ENCODE measurements at regions not wholly inside any gene's neighbourhood (a gene's known extent, or its start where the extent isn't known, plus 50 kb on each side); places are given as distances from the start of the nearest gene placed in this dataset.
"Not testable (repeated sequence)": the region's sequence is repeated elsewhere in the genome, so short reads cannot be mapped to it uniquely, and the experiment has no call there.

DNA sequence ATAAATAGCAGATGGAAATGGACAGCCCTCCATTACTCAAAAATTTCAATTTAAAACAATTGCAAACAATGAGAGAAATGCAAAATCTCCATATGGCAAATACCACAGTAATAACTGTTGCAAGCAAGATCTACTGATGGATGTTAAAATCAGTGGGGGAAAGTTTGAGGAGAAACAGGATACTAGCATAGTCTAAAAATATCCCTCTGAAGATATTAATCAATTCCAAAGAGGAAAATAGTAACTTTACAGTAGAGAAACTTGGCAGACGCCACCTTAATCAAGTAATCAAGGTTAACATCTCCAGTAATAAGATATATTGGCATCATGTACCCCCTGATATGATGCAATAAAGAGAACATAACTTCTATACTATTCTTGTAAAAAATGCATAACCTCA is 344.8 kb downstream of the ZNF674 start:
- Histone ChIP-seq H3K27me3 (ENCODE audit: insufficient read depth, low read length) (no peaks in the 10 kb centered on the region), H3K9ac (ENCODE audit: low read length) (no peak overlapping the region), H3K4me1 (ENCODE audit: insufficient read depth, low read length, severe bottlenecking) (no peaks in the 10 kb centered on the region), H3F3A (ENCODE audit: insufficient read depth, low read length) (no peaks in the 10 kb centered on the region), H3K9me3 (ENCODE audit: low read length) (no peaks in the 10 kb centered on the region), H3K9me2 (ENCODE audit: low read depth, low read length) (no peaks in the 10 kb centered on the region), H3K79me2 (ENCODE audit: insufficient read depth, low read length) (no peaks in the 10 kb centered on the region), H3K4me2 (ENCODE audit: low read length) (no peak overlapping the region), H3K36me3 (ENCODE audit: insufficient read depth, low read length) (no peaks in the 10 kb centered on the region), H3K4me3 (ENCODE audit: low read depth, low read length, poor library complexity, severe bottlenecking) (no peak overlapping the region), H2AFZ (ENCODE audit: low read length) (no peak overlapping the region), H4K20me1 (ENCODE audit: insufficient read depth, low read length) (no peaks in the 10 kb centered on the region), H3K27ac (ENCODE audit: low read depth, low read length, poor library complexity, severe bottlenecking) (no peak overlapping the region)
- TF ChIP-seq, protein P1, sequence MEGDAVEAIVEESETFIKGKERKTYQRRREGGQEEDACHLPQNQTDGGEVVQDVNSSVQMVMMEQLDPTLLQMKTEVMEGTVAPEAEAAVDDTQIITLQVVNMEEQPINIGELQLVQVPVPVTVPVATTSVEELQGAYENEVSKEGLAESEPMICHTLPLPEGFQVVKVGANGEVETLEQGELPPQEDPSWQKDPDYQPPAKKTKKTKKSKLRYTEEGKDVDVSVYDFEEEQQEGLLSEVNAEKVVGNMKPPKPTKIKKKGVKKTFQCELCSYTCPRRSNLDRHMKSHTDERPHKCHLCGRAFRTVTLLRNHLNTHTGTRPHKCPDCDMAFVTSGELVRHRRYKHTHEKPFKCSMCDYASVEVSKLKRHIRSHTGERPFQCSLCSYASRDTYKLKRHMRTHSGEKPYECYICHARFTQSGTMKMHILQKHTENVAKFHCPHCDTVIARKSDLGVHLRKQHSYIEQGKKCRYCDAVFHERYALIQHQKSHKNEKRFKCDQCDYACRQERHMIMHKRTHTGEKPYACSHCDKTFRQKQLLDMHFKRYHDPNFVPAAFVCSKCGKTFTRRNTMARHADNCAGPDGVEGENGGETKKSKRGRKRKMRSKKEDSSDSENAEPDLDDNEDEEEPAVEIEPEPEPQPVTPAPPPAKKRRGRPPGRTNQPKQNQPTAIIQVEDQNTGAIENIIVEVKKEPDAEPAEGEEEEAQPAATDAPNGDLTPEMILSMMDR (IDR thresholded peaks at IDR 0.05; ENCODE audit: low read length): no peak
- TF ChIP-seq EZH2 (IDR thresholded peaks at IDR 0.05; ENCODE audit: borderline replicate concordance, low read length): no peak

DNA sequence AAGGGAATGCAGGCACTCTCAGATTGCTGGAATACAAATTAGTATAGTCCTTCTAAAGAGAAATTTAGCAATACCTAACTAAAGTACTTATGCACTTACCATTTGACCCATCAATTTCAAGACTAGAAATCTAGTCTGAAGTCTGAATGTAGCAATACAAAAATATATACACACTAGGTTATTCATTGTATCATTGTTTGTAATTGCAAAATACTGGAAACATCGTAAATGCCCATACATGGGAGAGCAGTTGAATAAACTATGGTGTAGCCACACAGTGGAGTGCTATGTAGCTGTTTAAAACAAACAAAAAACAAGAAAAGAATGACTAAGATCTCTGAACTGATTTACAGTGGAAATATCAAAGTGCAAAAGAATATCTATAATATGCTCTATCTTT is 346.4 kb downstream of the ZNF674 start:
- H3K27me3 ChIP-seq (ENCODE audit: insufficient read depth, low read length): no peaks in the 10 kb centered on the region
- H3K9ac ChIP-seq (ENCODE audit: low read length): no peak overlapping the region
- H3F3A ChIP-seq (ENCODE audit: insufficient read depth, low read length): no peaks in the 10 kb centered on the region
- H3K4me1 ChIP-seq (ENCODE audit: insufficient read depth, low read length, severe bottlenecking): no peaks in the 10 kb centered on the region
- H3K9me3 ChIP-seq (ENCODE audit: low read length): no peaks in the 10 kb centered on the region
- H3K9me2 ChIP-seq (ENCODE audit: low read depth, low read length): no peaks in the 10 kb centered on the region
- no peak overlapping the region for H3K4me2 ChIP-seq (ENCODE audit: low read length)
- TF ChIP-seq, protein P1 (IDR thresholded peaks at IDR 0.05; ENCODE audit: low read length): no peak
- TF ChIP-seq EZH2 (IDR thresholded peaks at IDR 0.05; ENCODE audit: borderline replicate concordance, low read length): no peak
- no peaks in the 10 kb centered on the region for H4K20me1 ChIP-seq (ENCODE audit: insufficient read depth, low read length)
- no peaks in the 10 kb centered on the region for H3K36me3 ChIP-seq (ENCODE audit: insufficient read depth, low read length)
- H3K4me3 ChIP-seq (ENCODE audit: low read depth, low read length, poor library complexity, severe bottlenecking): no peak overlapping the region
- no peaks in the 10 kb centered on the region for H3K79me2 ChIP-seq (ENCODE audit: insufficient read depth, low read length)
- H2AFZ ChIP-seq (ENCODE audit: low read length): no peak overlapping the region
- no peak overlapping the region for H3K27ac ChIP-seq (ENCODE audit: low read depth, low read length, poor library complexity, severe bottlenecking)

DNA sequence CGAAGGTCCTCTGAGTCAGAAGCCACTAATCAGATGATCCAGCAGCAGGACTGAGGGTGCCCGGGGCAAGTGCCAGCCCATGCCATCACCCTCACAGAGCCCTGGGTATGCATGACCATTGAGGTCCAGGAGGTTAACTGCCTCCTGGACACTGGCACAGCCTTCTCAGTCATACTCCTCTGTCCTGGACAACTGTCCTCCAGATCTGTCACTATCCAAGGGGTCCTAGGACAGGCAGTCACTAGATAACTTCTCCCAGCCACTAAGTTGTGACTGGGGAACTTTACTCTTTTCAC is 358.5 kb downstream of the ZNF674 start:
- not testable (repeated sequence) for H3K79me2 ChIP-seq (ENCODE audit: insufficient read depth, low read length); H3F3A ChIP-seq (ENCODE audit: insufficient read depth, low read length); H3K9me2 ChIP-seq (ENCODE audit: low read depth, low read length); H3K4me3 ChIP-seq (ENCODE audit: low read depth, low read length, poor library complexity, severe bottlenecking); H3K4me2 ChIP-seq (ENCODE audit: low read length); H2AFZ ChIP-seq (ENCODE audit: low read length); H3K4me1 ChIP-seq (ENCODE audit: insufficient read depth, low read length, severe bottlenecking); H3K9me3 ChIP-seq (ENCODE audit: low read length); H3K9ac ChIP-seq (ENCODE audit: low read length); H4K20me1 ChIP-seq (ENCODE audit: insufficient read depth, low read length); H3K27me3 ChIP-seq (ENCODE audit: insufficient read depth, low read length); H3K27ac ChIP-seq (ENCODE audit: low read depth, low read length, poor library complexity, severe bottlenecking); H3K36me3 ChIP-seq (ENCODE audit: insufficient read depth, low read length)

DNA sequence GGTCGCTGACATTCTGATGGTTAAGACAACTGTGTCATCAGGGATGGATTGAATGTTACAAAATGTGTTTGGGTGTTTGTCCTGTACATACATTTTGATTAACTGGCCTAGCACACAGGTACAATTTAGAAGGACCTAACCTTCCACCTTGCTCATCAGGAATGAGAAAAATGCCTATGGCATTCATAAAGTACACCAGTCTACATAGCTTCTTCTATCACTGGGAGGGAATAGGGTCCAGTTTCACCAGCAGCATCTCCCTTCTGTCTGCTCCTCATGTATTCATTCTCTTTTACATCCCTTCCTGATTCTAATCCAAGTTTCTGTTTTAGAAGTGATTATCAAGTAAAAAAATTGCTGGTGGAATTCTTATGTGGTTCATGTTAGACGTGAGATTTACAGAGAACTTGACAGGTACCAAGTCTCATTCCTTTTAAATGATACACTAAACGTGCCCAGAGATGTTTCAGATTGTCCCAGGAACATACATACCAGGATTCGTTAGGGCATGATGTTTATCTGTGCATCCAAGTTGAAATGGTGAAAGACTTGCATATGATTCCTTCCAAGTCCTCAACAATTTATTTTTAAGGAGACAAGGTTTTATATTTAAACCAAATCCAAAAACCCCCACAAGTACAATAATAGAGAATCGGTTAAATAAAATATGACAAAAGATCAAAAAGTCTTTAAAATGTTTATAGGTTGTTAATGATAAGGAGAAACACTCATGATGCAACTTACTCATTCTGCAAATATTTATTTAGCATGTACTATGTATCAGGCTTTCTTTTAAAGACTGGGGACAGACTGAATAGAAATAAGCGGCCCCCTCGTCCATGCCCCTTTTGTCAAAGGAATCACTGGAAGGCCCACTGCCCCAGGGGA is 359.1 kb downstream of the ZNF674 start:
- Histone ChIP-seq H3K27me3 (ENCODE audit: insufficient read depth, low read length) (no peaks in the 10 kb centered on the region), H3K79me2 (ENCODE audit: insufficient read depth, low read length) (no peaks in the 10 kb centered on the region)

More for the DNA sequence above, 359.1 kb downstream of the ZNF674 start:
- no peak overlapping the region for H3K4me3 ChIP-seq (ENCODE audit: low read depth, low read length, poor library complexity, severe bottlenecking)
- no peaks in the 10 kb centered on the region for H3K9me3 ChIP-seq (ENCODE audit: low read length)
- H3K4me2 ChIP-seq (ENCODE audit: low read length): no peak overlapping the region
- no peaks in the 10 kb centered on the region for H3K9me2 ChIP-seq (ENCODE audit: low read depth, low read length)
- no peaks in the 10 kb centered on the region for H3K36me3 ChIP-seq (ENCODE audit: insufficient read depth, low read length)
- no peak overlapping the region for H3K27ac ChIP-seq (ENCODE audit: low read depth, low read length, poor library complexity, severe bottlenecking)
- no peaks in the 10 kb centered on the region for H3F3A ChIP-seq (ENCODE audit: insufficient read depth, low read length)
- TF ChIP-seq, protein P1 (IDR thresholded peaks at IDR 0.05; ENCODE audit: low read length): no peak
- TF ChIP-seq EZH2 (IDR thresholded peaks at IDR 0.05; ENCODE audit: borderline replicate concordance, low read length): no peak
- H3K9ac ChIP-seq (ENCODE audit: low read length): no peak overlapping the region
- no peak overlapping the region for H2AFZ ChIP-seq (ENCODE audit: low read length)
- H3K4me1 ChIP-seq (ENCODE audit: insufficient read depth, low read length, severe bottlenecking): no peaks in the 10 kb centered on the region
- no peaks in the 10 kb centered on the region for H4K20me1 ChIP-seq (ENCODE audit: insufficient read depth, low read length)

Measured in OCI-LY1 (cell line).